ENCODE measurements at regions not wholly inside any gene's neighbourhood (a gene's known extent, or its start where the extent isn't known, plus 50 kb on each side); places are given as distances from the start of the nearest gene placed in this dataset.

GRCh38 chr3:83457551-83457950 is 1501.2 kb upstream of the CADM2 start:
- TF ChIP-seq POLR2A (IDR thresholded peaks at IDR 0.05; ENCODE audit: low read depth, low read length), result no peak
- no peak for TF ChIP-seq POLR2AphosphoS5 (IDR thresholded peaks at IDR 0.05; ENCODE audit: low read depth, low read length)
- no peak for TF ChIP-seq TAF1 (IDR thresholded peaks at IDR 0.05; ENCODE audit: borderline replicate concordance, low read depth, low read length)

Data from GM12892 (cell line).